GM18907 (cell line): ENCODE measurements at regions not wholly inside any gene's neighbourhood (a gene's known extent, or its start where the extent isn't known, plus 50 kb on each side); places are given as distances from the start of the nearest gene placed in this dataset.
"Not testable (repeated sequence)": the region's sequence is repeated elsewhere in the genome, so short reads cannot be mapped to it uniquely, and the experiment has no call there.

Experiments used
- ATAC-seq: cut with Tn5 transposase; IDR thresholded peaks from one replicate; pipeline ENCODE4 v1.9.1; 2021; ENCODE audit warnings: mild to moderate bottlenecking, moderate library complexity; ENCODE audit not compliant: unreplicated experiment

DNA sequence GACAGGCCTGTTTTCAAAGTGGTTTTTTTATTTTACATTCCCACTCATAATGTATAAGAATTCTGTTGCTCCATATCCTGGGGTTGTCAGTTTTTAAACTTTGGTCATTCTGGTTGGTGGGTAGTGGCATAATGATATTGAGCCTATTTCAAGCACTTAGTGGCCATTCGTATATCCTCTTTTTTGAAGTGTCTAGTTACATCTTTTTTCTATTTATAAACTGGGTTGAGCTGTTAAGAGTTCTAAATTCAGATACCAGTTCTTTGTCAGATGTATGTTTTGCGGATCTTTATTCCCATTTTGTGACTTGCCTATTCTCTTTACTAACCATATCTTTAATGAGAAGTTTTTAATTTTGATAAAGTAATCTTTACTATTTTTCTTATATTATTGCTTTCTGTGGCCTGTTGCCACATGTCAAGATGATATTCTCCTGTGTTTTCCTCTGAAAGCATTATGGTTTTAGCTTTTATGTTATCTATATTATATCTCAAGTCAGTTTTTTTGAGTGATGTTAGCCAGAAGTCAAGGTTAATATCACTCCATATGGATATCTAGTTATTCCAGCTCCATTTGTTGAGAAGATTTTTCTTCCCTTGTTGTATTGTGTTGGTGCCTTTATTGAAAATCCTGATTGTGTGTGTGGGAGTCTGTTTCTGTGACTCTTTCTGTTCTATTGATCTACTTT lies 110.9 kb downstream of the FHIP1A start:
- no peak for ATAC-seq

DNA sequence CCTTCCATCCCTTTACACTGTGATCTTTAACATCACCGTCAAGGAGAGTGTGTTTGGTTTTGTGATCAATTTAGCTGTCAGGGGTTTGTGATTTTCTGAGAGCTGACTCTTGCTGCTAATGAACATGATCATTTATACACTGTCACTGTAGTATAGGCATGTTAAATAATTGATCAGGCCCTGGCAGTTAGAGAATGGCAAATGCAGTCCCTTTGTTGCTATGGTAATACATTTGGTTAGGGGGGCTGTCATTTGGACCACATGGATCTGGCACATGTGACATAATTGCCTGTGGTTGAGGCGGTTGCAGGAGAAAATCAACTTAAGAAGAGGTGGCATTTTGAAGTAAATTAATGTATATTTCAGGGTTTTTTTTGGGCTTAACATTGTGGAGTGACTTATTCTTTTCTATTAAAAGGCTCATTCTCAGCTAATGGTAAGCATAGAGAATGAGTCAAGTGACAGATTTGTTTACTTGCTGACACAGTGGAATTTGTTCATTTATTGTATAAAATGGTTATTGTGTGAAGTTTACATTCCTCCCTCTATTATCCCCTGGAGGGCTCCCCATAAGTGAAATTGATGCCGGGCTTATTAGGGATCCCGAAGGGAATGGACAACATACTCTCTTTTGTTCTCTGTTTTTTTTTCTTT lies 114.0 kb downstream of the FHIP1A start:
- no peak for ATAC-seq

- ATAC-seq = no peak
These were observed 115.6 kb downstream of the FHIP1A start for GRCh38 chr4:151524610-151525009.

GRCh38 chr4:151526489-151526888 lies 117.5 kb downstream of the FHIP1A start:
- not testable (repeated sequence) for ATAC-seq

DNA sequence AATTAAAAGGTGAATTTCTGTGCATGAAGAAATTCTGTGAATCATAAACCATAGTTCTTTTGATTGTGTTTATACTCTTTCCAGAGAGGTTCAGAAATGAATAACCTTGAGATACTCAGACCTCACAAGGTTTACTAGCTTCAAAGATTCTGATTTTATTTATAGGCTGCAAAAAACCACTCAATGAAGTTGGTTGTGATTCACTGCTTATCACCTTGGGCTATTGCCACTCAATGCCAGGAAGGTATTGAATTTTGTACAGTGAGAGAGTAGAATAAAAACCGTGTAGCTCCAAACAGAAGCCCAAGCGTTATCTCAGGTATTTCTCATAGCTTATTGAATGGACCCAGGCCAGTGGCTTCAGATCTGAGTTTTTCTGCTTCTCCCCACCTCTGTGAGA lies 118.7 kb downstream of the FHIP1A start:
- no peak for ATAC-seq

DNA sequence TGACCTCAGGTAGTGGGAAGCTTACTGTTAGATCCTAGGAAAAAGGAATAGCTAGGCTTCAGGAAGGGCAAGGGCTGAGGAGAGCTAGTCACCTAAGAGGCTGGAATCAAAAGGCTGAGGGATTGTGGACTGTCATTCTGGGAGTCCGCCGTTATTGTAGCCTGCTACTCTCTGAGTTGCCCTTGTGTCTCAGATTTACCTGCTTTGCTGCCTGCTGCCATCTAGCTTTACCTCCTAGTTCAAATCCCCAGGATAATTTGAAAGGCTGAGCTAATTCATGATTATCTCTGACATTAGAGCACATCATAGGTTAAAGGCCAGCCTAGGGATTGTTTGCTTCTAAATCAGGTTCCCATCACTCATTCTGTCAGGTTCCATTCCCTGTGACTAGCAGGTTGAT lies 120.2 kb downstream of the FHIP1A start:
- ATAC-seq = no peak

DNA sequence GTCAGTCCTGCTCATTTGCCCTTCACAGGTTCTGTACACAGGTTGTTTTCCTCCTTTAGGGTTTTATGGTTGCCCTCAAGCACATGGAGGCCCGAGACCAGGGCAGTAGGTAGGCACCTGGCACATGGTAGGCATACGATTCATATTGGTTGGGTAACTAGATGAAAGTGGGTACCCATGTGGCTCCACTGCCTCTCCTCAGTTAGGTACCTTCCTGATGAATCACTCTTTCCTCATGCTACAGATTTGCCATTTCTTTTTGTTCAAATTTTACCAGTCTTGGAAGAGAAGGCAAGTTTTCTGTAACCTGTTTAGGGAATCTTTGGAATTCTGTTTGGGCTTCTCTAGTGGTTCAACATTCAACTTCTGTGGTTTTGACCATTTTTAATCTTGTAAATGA lies 121.3 kb downstream of the FHIP1A start:
- ATAC-seq = no peak

DNA sequence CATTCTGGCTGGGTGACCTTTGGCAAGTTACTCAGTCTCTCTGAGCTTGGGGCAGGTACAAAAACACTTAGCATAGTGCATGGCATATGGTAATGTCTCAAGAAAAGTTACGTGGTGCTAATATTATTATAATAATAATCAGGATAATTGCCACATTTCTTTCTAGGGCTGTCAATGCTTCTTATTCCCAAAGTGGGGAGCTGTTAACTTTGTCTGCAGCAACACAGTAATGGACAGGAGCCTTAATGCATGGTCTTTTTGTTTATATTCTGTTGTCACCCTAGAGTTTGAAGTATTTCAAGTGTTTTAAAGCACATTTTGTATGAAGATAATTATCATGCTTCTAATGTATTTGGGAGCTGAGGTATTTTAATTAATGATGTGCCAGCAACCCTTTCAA lies 121.8 kb downstream of the FHIP1A start:
- no peak for ATAC-seq

- ATAC-seq = no peak
These were observed 123.2 kb downstream of the FHIP1A start for GRCh38 chr4:151532001-151532708.

GRCh38 chr4:151534195-151534594 lies 125.2 kb downstream of the FHIP1A start:
- no peak for ATAC-seq

- ATAC-seq = no peak
These were observed 126.4 kb downstream of the FHIP1A start for GRCh38 chr4:151535366-151535765.

DNA sequence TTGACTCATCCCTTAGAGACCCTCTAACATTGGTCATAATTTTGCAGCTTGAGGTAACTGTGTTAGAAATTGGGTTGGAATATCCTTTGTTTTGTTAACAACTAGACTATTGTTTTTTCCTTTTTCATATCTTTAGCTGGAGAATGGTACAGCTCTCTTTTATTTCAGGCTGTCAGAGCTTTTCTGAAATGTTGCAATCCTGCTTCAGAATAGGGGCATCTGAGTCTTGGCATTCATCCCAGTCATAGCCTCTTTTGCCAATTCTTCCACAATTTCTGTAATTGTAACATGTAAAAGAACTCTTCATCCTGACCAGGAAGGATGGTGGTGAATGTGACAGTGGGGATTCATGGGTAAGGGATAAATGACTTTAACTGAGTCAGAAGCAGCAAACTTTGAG lies 128.7 kb downstream of the FHIP1A start:
- no peak for ATAC-seq

- ATAC-seq = no peak
These were observed 130.0 kb downstream of the FHIP1A start for GRCh38 chr4:151538963-151539362.

DNA sequence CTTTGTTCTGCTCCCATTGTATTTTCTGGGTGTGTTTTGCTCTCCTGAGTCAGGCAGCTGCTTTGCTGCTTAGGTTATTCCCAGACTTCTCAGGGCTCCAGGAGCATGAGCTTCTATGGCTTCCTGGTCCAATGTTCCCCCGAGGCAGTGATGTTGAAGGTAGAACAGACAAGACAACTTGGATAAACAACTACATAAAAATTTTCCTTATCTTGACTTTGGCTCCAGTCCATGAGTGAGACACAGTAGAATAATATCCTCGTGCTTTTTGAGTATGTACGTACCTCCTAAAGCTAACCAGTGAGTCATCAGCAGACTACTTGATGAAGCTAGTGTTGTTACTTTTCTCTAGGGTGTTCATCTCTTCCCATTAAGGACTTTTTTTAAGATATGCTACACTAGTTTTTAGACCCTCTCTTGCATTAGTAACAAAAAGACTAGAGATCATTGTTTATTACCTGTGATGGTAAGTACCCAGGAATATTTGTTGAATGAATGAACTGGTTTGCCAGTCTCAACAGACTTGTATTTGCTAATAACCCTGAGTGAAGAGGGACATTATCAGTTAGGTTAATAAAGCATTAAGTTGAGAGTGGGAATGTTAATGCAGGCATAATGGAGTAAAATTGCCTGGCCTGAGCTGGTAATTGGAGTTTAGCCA lies 131.9 kb downstream of the FHIP1A start:
- no peak for ATAC-seq

DNA sequence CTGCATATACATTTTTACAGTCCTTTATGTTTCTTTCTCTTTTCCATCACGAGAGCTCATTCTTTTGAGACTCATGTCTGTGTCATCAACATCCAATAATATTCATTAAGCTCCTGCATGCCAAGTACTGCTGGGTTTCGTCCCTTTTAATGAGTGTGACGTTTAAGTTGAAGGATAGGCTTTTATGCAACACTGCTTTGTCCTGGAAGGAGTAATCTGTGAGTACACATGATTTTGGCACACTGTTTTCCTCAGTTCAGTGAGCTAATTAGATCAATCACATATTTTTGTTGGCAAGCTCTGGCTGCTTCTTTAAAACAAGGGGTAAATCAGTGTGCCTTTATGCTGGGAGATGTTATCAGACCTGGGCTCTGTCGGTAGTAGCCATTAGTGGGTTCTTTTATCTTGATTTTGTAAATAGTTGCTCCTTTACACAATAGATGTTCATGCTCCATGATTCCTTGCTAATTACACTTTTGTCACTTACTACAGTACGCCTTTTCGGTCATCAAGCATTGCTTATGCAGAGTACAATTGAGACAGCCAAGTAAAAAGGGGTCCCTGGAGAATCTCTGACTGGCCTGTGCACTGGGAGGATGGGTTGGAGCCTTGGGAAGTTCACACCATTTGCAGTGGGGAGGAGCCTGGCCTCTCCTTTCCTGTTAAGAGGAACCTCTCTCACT lies 132.6 kb downstream of the FHIP1A start:
- ATAC-seq = no peak

DNA sequence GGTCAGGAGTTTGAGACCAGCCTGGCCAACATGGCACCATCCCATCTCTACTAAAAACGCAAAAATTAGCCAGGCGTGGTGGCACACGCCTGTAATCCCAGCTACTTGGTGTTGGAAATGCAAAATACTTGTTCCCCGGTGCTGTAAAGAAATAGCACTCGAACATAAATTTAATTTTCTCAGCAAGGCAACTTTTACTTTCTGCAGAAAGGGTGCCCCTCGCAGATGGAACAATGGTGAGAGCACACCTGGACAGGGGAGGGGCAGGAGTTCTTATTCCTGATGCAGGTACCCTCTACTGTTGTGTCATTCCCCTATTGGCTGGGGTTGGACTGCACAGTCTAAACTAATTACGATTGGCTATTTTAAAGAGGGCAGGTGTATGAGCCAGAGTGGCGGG lies 139.7 kb downstream of the FHIP1A start:
- no peak for ATAC-seq

- not testable (repeated sequence) for ATAC-seq
These were observed 140.4 kb downstream of the FHIP1A start for GRCh38 chr4:151549378-151549777.

- ATAC-seq = no peak
These were observed 144.9 kb downstream of the FHIP1A start for GRCh38 chr4:151553874-151554273.

GRCh38 chr4:151555151-151555945 lies 146.4 kb downstream of the FHIP1A start:
- no peak for ATAC-seq

GRCh38 chr4:151558496-151559113 lies 149.6 kb downstream of the FHIP1A start:
- no peak for ATAC-seq
